ENCODE measurements at regions not wholly inside any gene's neighbourhood (a gene's known extent, or its start where the extent isn't known, plus 50 kb on each side); places are given as distances from the start of the nearest gene placed in this dataset.

- TF ChIP-seq KDM5A (IDR thresholded peaks at IDR 0.05; ENCODE audit: low read length) (no peak), BRCA1 (IDR thresholded peaks at IDR 0.05; ENCODE audit: low read depth, low read length) (no peak), YY1 (IDR thresholded peaks at IDR 0.05; ENCODE audit: low read depth, low read length) (no peak), TCF12 (IDR thresholded peaks at IDR 0.05; ENCODE audit: low read depth, low read length) (no peak), KDM4A (IDR thresholded peaks at IDR 0.05; ENCODE audit: low read depth, low read length, severe bottlenecking) (no peak), ASH2L (IDR thresholded peaks at IDR 0.05; ENCODE audit: low read length) (no peak), E2F6 (IDR thresholded peaks at IDR 0.05) (no peak), ZNF274 (IDR thresholded peaks at IDR 0.05; ENCODE audit: borderline replicate concordance, extremely low read depth, low read length) (no peak), JUND (IDR thresholded peaks at IDR 0.05; ENCODE audit: low read length) (no peak), GTF2F1 (IDR thresholded peaks at IDR 0.05; ENCODE audit: borderline replicate concordance, low read depth, low read length) (no peak), SAP30 (IDR thresholded peaks at IDR 0.05; ENCODE audit: insufficient read depth, insufficient replicate concordance, low read length) (no peak), NANOG (IDR thresholded peaks at IDR 0.05; ENCODE audit: insufficient read depth, low read depth, low read length, poor library complexity, severe bottlenecking) (no peak), POU5F1 (IDR thresholded peaks at IDR 0.05; ENCODE audit: low read depth, low read length) (no peak), CHD1 (IDR thresholded peaks at IDR 0.05; ENCODE audit: low read depth, low read length) (no peak)
- no peak overlapping the region for H4K5ac ChIP-seq (ENCODE audit: insufficient read length, low read depth, low read length)
- ChIA-PET CTCF (ENCODE audit: partially characterized antibody) (interaction anchor here (1.2 kb wide), 1 partner anchor 218 kb away, joined by 3 read pairs; no protein-coding TSS in a partner anchor), POLR2A (ENCODE audit: partially characterized antibody) (no interaction called here)
- FAIRE-seq (no peak), DNase-seq (ENCODE audit: low read depth in 1 of 2, low spot score in 2 of 2) (no peak)
- no peak overlapping the region for H2BK12ac ChIP-seq (ENCODE audit: low read depth, low read length)
- no peak overlapping the region for H3K56ac ChIP-seq (replicated peaks; ENCODE audit: insufficient read length, low read depth, low read length)
- H2AK5ac ChIP-seq (ENCODE audit: low read depth, low read length): no peak overlapping the region
- H3K4ac ChIP-seq (replicated peaks; ENCODE audit: insufficient read length, low read depth, low read length): no peak overlapping the region
- H3K36me3 ChIP-seq (ENCODE audit: control insufficient read depth in 2 of 4, insufficient read depth in 4 of 4, low read length in 3 of 4): no peaks in the 10 kb centered on the region
- H3K27ac ChIP-seq (ENCODE audit: low read depth, low read length): no peak overlapping the region
- H3K79me1 ChIP-seq (ENCODE audit: low read depth, low read length): no peaks in the 10 kb centered on the region
- no peak overlapping the region for H4K8ac ChIP-seq (ENCODE audit: extremely low read depth, insufficient read depth, low read length)
- H2BK5ac ChIP-seq (ENCODE audit: low read depth, low read length): no peak overlapping the region
- no peaks in the 10 kb centered on the region for H3K9me3 ChIP-seq (ENCODE audit: insufficient read depth in 2 of 2, low read depth in 1 of 2, low read length in 1 of 2)
- no peak overlapping the region for H2BK120ac ChIP-seq (replicated peaks; ENCODE audit: low read depth, low read length)
- no peak overlapping the region for H3K18ac ChIP-seq (ENCODE audit: extremely low read depth, low read length)
- no peaks in the 10 kb centered on the region for H4K20me1 ChIP-seq (replicated peaks in 1 of 2; ENCODE audit: control insufficient read depth in 1 of 2, insufficient read depth in 2 of 2, low read length in 2 of 2)
- H2AFZ ChIP-seq (ENCODE audit: low read length): no peak overlapping the region
- no peaks in the 10 kb centered on the region; a peak in 1 of 7 replicates for H3K4me1 ChIP-seq (replicated peaks in 1 of 4; ENCODE audit: control insufficient read depth in 3 of 4, insufficient read depth in 4 of 4, low read length in 3 of 4)
- 88% methylated on average over 2 of the region's 2 CpGs; no CpG with 5 or more reads in 1 of the 2 experiments for WGBS, 2 experiments (ENCODE audit: extremely low coverage in 1 of 2, insufficient coverage in 1 of 2, insufficient read length in 1 of 2, insufficient replicate concordance in 2 of 2, low coverage in 1 of 2, low lambda C conversion rate in 2 of 2, missing lambda C conversion rate in 1 of 2)
- no peak overlapping the region for H3K4me2 ChIP-seq (ENCODE audit: insufficient read depth in 1 of 2, low read depth in 2 of 2, low read length in 2 of 2)
- H3K9ac ChIP-seq (replicated peaks in 1 of 4; ENCODE audit: extremely low read depth in 1 of 4, low read depth in 3 of 4, low read length in 3 of 4): no peak overlapping the region
- H3K23me2 ChIP-seq (ENCODE audit: low read depth, low read length): no peaks in the 10 kb centered on the region
- H3K14ac ChIP-seq (ENCODE audit: insufficient read length): no peak overlapping the region
- H2BK20ac ChIP-seq (ENCODE audit: low read length): no peak overlapping the region
- no peaks in the 10 kb centered on the region for H3K27me3 ChIP-seq (replicated peaks in 1 of 4; ENCODE audit: control insufficient read depth in 3 of 4, extremely low read depth in 1 of 4, insufficient read depth in 3 of 4, low read length in 3 of 4)
- H3K79me2 ChIP-seq (ENCODE audit: control insufficient read depth in 1 of 2, insufficient read depth in 2 of 2, low read length in 2 of 2): no peaks in the 10 kb centered on the region
- no peak overlapping the region for H2BK15ac ChIP-seq (ENCODE audit: low read length)
- no peak overlapping the region for H4K91ac ChIP-seq (replicated peaks; ENCODE audit: insufficient read length, low read length)
- no peak overlapping the region for H3K23ac ChIP-seq (ENCODE audit: insufficient read length)
- H3K4me3 ChIP-seq (ENCODE audit: extremely low read depth in 1 of 4, insufficient read depth in 2 of 4, low read depth in 3 of 4, low read length in 4 of 4): no peak overlapping the region
Measured at GRCh38 chr15:79632457-79632856, 200.3 kb downstream of the MINAR1 start.

Data from H1 (cell line).